ENCODE measurements at regions not wholly inside any gene's neighbourhood (a gene's known extent, or its start where the extent isn't known, plus 50 kb on each side); places are given as distances from the start of the nearest gene placed in this dataset.

DNA sequence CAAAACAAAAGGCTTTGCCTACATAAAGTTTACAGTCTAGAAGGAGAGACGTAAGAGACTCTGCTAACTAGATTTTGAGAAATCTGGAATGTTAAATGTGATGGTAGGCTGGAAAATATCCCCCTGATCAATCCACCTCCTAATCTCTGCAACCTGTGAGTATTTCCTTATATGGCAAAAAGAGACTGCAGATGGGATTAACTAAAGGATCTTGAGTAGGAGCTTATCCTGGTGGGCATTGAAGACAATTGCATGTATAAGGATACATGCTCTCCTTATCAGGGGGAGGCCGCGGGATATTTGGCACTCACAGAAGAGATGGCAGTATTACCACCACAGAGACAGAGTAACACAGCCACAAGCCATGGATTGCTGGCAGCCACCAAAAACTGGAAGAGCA, 95.2 kb downstream of the EGLN3 start:
- Mint-ChIP-seq H3K9me3 (ENCODE audit: unreplicated experiment) (no peaks in the 10 kb centered on the region), H3K27me3 (ENCODE audit: unreplicated experiment) (peaks cover 1% of the 10 kb centered on the region), H3K4me3 (ENCODE audit: unreplicated experiment) (no peak overlapping the region), H3K36me3 (ENCODE audit: unreplicated experiment) (no peaks in the 10 kb centered on the region), H3K27ac (ENCODE audit: unreplicated experiment) (no peak overlapping the region), H3K4me1 (ENCODE audit: low read depth, unreplicated experiment) (peaks cover 17% of the 10 kb centered on the region)
- no peak for DNase-seq
- TF ChIP-seq, protein P1, sequence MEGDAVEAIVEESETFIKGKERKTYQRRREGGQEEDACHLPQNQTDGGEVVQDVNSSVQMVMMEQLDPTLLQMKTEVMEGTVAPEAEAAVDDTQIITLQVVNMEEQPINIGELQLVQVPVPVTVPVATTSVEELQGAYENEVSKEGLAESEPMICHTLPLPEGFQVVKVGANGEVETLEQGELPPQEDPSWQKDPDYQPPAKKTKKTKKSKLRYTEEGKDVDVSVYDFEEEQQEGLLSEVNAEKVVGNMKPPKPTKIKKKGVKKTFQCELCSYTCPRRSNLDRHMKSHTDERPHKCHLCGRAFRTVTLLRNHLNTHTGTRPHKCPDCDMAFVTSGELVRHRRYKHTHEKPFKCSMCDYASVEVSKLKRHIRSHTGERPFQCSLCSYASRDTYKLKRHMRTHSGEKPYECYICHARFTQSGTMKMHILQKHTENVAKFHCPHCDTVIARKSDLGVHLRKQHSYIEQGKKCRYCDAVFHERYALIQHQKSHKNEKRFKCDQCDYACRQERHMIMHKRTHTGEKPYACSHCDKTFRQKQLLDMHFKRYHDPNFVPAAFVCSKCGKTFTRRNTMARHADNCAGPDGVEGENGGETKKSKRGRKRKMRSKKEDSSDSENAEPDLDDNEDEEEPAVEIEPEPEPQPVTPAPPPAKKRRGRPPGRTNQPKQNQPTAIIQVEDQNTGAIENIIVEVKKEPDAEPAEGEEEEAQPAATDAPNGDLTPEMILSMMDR (IDR thresholded peaks at IDR 0.05; ENCODE audit: partially characterized antibody, unreplicated experiment): no peak

Data from glutamatergic neuron (in vitro differentiated cells).